ENCODE measurements at regions not wholly inside any gene's neighbourhood (a gene's known extent, or its start where the extent isn't known, plus 50 kb on each side); places are given as distances from the start of the nearest gene placed in this dataset.
"Not testable (repeated sequence)": the region's sequence is repeated elsewhere in the genome, so short reads cannot be mapped to it uniquely, and the experiment has no call there.

GRCh38 chr15:22160741-22161140 is 80.4 kb downstream of the OR4M2 start:
- not testable (repeated sequence) for TF ChIP-seq POLR2AphosphoS5, POLR2A, TAF1, SPI1 (IDR thresholded peaks at IDR 0.05; ENCODE audit: low read depth, low read length)
